ENCODE measurements at regions not wholly inside any gene's neighbourhood (a gene's known extent, or its start where the extent isn't known, plus 50 kb on each side); places are given as distances from the start of the nearest gene placed in this dataset.

DNA sequence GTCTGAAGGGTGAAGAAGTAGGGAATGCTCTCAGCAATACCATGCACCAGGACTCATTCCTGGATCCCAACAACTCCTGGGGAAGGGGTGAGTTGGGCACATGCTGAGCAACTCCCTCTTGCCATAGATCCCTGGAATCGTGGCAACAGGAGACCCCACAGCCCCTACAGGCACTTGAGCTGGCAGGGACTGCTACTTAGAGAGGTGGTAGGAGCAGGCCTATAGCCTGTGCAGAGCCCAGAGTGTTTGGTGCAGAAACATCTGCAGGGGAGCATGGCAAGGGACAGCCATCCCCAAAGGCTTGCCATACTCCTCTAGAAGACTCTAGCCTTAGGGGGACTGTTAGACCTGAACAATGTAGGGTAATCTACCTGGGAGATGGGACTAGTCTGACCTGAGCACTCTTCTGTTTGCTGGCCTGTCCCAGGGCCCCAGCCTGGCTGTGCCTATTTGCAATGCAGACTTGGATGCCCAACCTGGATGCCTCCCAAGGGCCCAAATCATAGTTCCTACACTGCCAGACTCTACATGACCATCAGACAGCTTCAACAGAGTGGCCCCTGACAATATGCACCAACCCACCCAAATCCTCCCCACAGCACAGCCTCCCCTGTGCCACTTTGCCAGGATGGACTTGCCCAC is 568.6 kb upstream of the KIF2B start:
- TF ChIP-seq POLR2A (IDR thresholded peaks at IDR 0.05), result no peak
- TF ChIP-seq, protein P1, sequence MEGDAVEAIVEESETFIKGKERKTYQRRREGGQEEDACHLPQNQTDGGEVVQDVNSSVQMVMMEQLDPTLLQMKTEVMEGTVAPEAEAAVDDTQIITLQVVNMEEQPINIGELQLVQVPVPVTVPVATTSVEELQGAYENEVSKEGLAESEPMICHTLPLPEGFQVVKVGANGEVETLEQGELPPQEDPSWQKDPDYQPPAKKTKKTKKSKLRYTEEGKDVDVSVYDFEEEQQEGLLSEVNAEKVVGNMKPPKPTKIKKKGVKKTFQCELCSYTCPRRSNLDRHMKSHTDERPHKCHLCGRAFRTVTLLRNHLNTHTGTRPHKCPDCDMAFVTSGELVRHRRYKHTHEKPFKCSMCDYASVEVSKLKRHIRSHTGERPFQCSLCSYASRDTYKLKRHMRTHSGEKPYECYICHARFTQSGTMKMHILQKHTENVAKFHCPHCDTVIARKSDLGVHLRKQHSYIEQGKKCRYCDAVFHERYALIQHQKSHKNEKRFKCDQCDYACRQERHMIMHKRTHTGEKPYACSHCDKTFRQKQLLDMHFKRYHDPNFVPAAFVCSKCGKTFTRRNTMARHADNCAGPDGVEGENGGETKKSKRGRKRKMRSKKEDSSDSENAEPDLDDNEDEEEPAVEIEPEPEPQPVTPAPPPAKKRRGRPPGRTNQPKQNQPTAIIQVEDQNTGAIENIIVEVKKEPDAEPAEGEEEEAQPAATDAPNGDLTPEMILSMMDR (IDR thresholded peaks at IDR 0.05), result no peak

All from thyroid gland (tissue), 4 donors.